Skeletal muscle satellite cell (primary cell): ENCODE measurements at regions not wholly inside any gene's neighbourhood (a gene's known extent, or its start where the extent isn't known, plus 50 kb on each side); places are given as distances from the start of the nearest gene placed in this dataset.

Source experiments
- H3K27me3 ChIP-seq: 2 replicates; pipeline ENCODE4 v1.7.0; 2013; ENCODE audit warnings: low read length; ENCODE audit not compliant: control insufficient read depth, insufficient read depth
- H3K36me3 ChIP-seq: 2 replicates; pipeline ENCODE4 v1.7.0; 2013; ENCODE audit warnings: mild to moderate bottlenecking, control low read depth, low read length; ENCODE audit not compliant: insufficient read depth
- H3K4me1 ChIP-seq: 2 replicates; pipeline ENCODE4 v1.7.0; 2013; ENCODE audit warnings: low read length; ENCODE audit not compliant: control insufficient read depth, insufficient read depth
- H3K4me2 ChIP-seq: 2 replicates; pipeline ENCODE4 v1.7.0; 2013; ENCODE audit warnings: mild to moderate bottlenecking, low read length
- H3K4me3 ChIP-seq: 2 replicates; pipeline ENCODE4 v1.7.0; 2013; ENCODE audit warnings: low read length
- H3K9ac ChIP-seq: 2 replicates; pipeline ENCODE4 v1.7.0; 2013; ENCODE audit warnings: mild to moderate bottlenecking, low read depth, low read length, moderate library complexity
- H3K9me3 ChIP-seq: replicated peaks from 2 replicates; pipeline ENCODE4 v1.7.0; 2013; ENCODE audit warnings: mild to moderate bottlenecking, control low read depth, low read length

DNA sequence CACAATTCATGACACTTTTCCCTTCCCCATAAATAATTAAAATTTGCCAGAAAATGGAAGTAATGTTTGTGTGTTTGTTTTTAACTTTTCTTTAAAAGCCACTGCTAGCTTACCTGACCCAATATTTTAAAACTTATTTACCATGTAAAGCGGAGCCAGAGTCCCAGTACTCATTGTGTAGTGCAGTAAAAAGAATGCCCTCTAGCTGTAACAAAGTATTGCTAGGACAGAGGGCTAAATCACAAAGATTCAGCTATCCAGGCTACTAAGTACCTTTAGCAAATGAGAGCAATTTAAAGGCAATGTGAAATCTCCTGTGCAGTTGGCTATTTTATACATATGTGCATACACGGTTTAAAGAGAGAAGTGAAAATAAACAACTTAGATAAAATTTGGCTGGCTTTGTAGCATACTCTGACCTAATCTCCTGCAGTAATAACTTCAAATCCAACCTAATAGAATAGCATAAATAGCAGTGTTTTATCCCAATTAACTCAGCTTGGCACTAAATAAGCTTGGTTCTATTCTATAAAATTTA, 997.4 kb upstream of the PIK3C3 start:
- Histone ChIP-seq H3K9me3 (no peaks in the 10 kb centered on the region), H3K9ac (no peak overlapping the region), H3K4me1 (peaks cover 3% of the 10 kb centered on the region), H3K36me3 (no peaks in the 10 kb centered on the region), H3K4me3 (no peak overlapping the region), H3K27me3 (no peaks in the 10 kb centered on the region), H3K4me2 (no peak overlapping the region)

DNA sequence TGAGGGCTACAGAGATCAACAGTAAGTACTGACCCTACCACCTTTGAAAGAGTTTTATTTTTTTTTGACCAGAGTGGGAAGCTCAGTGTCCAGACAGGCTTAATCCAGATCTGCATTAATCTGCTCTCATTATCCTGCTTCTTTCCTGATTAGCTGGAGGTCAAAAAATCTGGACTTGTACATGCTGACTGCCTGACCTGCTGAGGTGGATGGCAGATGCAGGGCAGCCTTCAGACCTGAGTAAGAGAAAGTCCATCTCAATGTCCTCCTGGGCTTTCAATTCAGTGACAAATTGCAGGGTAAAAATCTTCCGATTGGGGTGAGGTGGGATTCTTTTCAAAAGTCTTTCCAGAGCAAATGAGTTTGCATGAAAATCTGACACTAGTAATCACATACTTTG, 998.8 kb upstream of the PIK3C3 start:
- H3K4me3 ChIP-seq: no peak overlapping the region
- no peak overlapping the region for H3K9ac ChIP-seq
- H3K9me3 ChIP-seq: no peaks in the 10 kb centered on the region
- H3K4me1 ChIP-seq: no peaks in the 10 kb centered on the region
- no peaks in the 10 kb centered on the region for H3K27me3 ChIP-seq
- H3K36me3 ChIP-seq: no peaks in the 10 kb centered on the region
- H3K4me2 ChIP-seq: no peak overlapping the region

GRCh38 chr18:40955351-40955750, 999.7 kb upstream of the PIK3C3 start:
- Histone ChIP-seq H3K27me3 (no peaks in the 10 kb centered on the region), H3K9ac (no peak overlapping the region), H3K9me3 (no peaks in the 10 kb centered on the region), H3K4me3 (no peak overlapping the region), H3K4me2 (no peak overlapping the region), H3K4me1 (no peaks in the 10 kb centered on the region), H3K36me3 (no peaks in the 10 kb centered on the region)

GRCh38 chr18:40949114-40949950, 1005.7 kb upstream of the PIK3C3 start:
- Histone ChIP-seq H3K36me3 (no peaks in the 10 kb centered on the region), H3K9ac (no peak overlapping the region), H3K9me3 (no peaks in the 10 kb centered on the region), H3K27me3 (no peaks in the 10 kb centered on the region), H3K4me2 (peak overlapping the region; percentile 66), H3K4me1 (peaks cover 10% of the 10 kb centered on the region), H3K4me3 (peak overlapping the region; percentile 43)

DNA sequence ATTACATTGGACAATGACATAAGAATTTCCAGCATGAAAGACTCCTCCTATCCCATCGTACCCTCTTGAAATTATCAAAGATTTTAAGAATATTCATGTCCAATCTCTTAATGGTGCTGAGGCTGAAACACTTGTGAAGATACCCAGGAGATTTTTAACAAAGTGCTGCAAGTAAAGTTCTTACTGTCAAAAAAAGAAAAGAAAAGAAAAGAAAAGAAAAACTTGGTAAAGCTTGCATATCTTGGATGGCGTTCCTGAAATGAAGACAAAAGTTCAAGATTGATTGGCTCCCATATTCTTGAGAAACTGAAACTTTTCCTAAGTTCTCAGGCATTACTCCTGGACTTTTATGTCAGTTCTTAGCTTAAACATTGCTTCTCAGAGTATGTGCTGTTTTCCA, 1010.5 kb upstream of the PIK3C3 start:
- Histone ChIP-seq H3K4me2 (no peak overlapping the region), H3K36me3 (no peaks in the 10 kb centered on the region), H3K9ac (no peak overlapping the region), H3K9me3 (no peaks in the 10 kb centered on the region), H3K4me3 (no peak overlapping the region), H3K4me1 (peaks cover 8% of the 10 kb centered on the region), H3K27me3 (no peaks in the 10 kb centered on the region)

GRCh38 chr18:40939656-40940515, 1015.1 kb upstream of the PIK3C3 start:
- Histone ChIP-seq H3K4me2 (peak overlapping the region; percentile 0), H3K4me3 (no peak overlapping the region), H3K36me3 (no peaks in the 10 kb centered on the region), H3K4me1 (peaks cover 3% of the 10 kb centered on the region), H3K9me3 (no peaks in the 10 kb centered on the region), H3K9ac (no peak overlapping the region), H3K27me3 (no peaks in the 10 kb centered on the region)

DNA sequence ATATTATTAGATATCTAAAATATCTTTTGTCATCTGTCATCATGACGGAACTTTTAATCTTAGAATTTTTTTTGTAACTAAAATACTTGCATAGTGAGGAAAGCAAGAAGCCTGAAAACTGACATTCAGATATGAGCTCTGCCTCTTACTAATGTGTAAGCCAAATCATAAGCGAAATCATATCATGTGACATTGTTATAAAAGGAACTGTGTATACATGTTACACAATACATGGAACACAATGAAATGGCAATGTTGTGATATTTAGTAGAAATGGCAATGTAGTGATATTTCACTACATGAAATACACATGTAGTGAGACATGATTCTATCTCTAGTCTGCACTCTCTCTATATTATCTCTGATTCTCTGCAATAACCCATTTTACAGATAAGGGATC, 1016.4 kb upstream of the PIK3C3 start:
- Histone ChIP-seq H3K27me3 (no peaks in the 10 kb centered on the region), H3K9ac (no peak overlapping the region), H3K4me1 (peaks cover 3% of the 10 kb centered on the region), H3K4me2 (no peak overlapping the region), H3K9me3 (no peaks in the 10 kb centered on the region), H3K36me3 (no peaks in the 10 kb centered on the region), H3K4me3 (no peak overlapping the region)

DNA sequence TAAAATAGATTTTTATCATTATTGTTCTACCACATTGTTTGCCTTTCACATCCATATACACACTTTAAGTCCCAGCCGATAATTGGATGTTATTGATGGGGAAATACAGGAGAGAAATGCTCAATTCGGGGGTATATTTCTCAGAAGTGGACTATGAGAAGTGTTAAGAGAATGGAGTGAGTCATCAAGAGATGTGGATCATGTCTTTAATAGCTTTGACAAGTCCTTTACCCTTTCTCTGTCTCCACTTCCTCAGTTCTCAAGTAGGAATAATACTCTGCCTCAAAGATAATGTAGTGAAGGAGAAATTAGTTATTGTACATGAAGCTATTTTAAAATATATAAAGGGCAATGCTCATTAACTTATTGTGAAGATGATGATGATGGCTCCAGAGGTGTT, 1017.6 kb upstream of the PIK3C3 start:
- Histone ChIP-seq H3K4me2 (no peak overlapping the region), H3K27me3 (no peaks in the 10 kb centered on the region), H3K9ac (no peak overlapping the region), H3K4me1 (peaks cover 3% of the 10 kb centered on the region), H3K36me3 (no peaks in the 10 kb centered on the region), H3K4me3 (no peak overlapping the region), H3K9me3 (no peaks in the 10 kb centered on the region)

GRCh38 chr18:40935423-40935822, 1019.6 kb upstream of the PIK3C3 start:
- Histone ChIP-seq H3K4me3 (no peak overlapping the region), H3K36me3 (no peaks in the 10 kb centered on the region), H3K9me3 (no peaks in the 10 kb centered on the region), H3K4me1 (peaks cover 3% of the 10 kb centered on the region), H3K27me3 (no peaks in the 10 kb centered on the region), H3K4me2 (no peak overlapping the region), H3K9ac (no peak overlapping the region)

DNA sequence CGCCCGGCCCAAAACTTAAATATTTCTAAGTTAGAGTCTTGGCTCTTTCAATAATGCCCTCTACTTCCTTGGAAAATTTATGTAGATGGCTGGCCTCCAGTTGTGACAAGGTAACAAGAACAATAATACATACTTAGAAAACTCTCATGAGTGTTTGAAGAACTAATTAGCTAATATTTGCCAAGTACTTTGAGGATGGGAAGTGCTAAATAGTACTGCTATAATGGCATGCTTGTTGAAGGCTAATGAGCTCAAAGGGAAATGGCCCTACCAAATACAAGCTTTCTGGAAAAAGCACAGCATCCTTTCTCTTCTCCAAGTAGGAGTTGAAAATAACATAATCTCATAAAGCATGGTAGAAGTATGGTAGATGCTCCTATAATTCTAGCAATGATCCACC, 1022.2 kb upstream of the PIK3C3 start:
- Histone ChIP-seq H3K4me1 (no peaks in the 10 kb centered on the region), H3K9me3 (no peaks in the 10 kb centered on the region), H3K4me2 (no peak overlapping the region), H3K9ac (no peak overlapping the region), H3K27me3 (no peaks in the 10 kb centered on the region), H3K4me3 (no peak overlapping the region), H3K36me3 (no peaks in the 10 kb centered on the region)

- Histone ChIP-seq H3K27me3 (no peaks in the 10 kb centered on the region), H3K4me3 (no peak overlapping the region), H3K9ac (no peak overlapping the region), H3K4me1 (no peaks in the 10 kb centered on the region), H3K36me3 (no peaks in the 10 kb centered on the region), H3K9me3 (no peaks in the 10 kb centered on the region), H3K4me2 (no peak overlapping the region)
These were observed 1024.7 kb upstream of the PIK3C3 start for GRCh38 chr18:40930211-40930882.
